Ishikawa (cell line): ENCODE measurements at regions not wholly inside any gene's neighbourhood (a gene's known extent, or its start where the extent isn't known, plus 50 kb on each side); places are given as distances from the start of the nearest gene placed in this dataset.

Source experiments
- CREB1 ChIP-seq: IDR thresholded peaks from 2 replicates; pipeline ENCODE4 v1.6.1; 2012; ENCODE audit warnings: low read depth
- EP300 ChIP-seq: IDR thresholded peaks from 2 replicates; pipeline ENCODE4 v1.6.1; 2012; ENCODE audit warnings: borderline replicate concordance
- NFIC ChIP-seq: IDR thresholded peaks from 2 replicates; pipeline ENCODE4 v1.6.1; 2012
- TCF12 ChIP-seq: IDR thresholded peaks from 2 replicates; pipeline ENCODE4 v1.6.1; 2012; ENCODE audit warnings: low read depth

DNA sequence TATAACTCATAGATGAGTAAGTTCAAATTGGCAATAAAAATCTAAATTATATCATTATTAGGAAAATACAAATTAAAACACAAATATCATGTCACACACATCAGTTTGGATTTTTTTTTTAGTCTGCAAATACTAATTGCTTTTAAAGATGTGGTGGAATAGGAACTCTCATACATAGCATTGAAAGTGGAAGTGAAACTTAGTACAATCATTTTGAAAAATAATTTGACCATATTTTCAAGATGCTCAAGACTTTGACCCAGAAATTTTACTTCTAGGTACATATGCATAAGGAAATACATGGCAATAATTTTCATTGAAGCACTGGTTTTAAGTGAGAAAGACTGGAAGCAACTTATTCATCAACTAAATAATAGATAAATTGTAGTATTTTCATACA, 147.5 kb upstream of the SMIM31 start:
- TF ChIP-seq EP300 (no peak), CREB1 (no peak), TCF12 (no peak), NFIC (no peak)
